ENCODE measurements at regions not wholly inside any gene's neighbourhood (a gene's known extent, or its start where the extent isn't known, plus 50 kb on each side); places are given as distances from the start of the nearest gene placed in this dataset.
"Not testable (repeated sequence)": the region's sequence is repeated elsewhere in the genome, so short reads cannot be mapped to it uniquely, and the experiment has no call there.

GRCh38 chr5:154593071-154593470 is 115.0 kb upstream of the HAND1 start:
- no peak for DNase-seq

DNA sequence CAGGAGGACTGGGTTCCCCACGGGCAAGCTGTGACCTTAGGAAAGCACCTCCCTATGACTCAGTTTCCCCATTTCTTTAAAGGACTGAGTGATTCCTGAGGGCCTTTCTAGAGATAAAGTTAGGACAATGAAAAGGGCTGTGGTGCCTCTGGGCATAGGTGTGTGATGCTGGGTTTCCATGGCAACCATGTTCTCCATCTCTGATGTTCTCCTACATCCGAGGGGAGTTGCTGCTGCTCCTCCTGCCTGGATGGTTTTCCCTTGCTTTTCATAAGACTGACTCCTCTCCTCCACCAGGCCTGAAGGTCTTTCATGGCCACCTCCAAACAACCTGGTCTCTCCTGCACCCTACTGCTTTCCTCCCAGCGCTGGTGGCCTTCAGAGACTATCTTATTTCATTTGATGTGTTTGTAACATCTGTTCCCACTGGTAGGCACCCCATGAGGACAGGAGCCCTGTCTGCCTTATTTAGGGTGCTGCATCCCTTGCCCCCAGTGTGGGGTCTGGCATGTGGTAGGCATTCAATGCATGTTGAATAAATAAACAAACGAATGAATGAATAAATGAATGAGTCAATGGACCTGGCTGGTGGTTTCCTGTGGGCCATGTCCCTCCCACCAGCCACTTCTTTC is 112.2 kb upstream of the HAND1 start:
- DNase-seq, result no peak

GRCh38 chr5:154589511-154589910 is 111.5 kb upstream of the HAND1 start:
- DNase-seq, result no peak

DNA sequence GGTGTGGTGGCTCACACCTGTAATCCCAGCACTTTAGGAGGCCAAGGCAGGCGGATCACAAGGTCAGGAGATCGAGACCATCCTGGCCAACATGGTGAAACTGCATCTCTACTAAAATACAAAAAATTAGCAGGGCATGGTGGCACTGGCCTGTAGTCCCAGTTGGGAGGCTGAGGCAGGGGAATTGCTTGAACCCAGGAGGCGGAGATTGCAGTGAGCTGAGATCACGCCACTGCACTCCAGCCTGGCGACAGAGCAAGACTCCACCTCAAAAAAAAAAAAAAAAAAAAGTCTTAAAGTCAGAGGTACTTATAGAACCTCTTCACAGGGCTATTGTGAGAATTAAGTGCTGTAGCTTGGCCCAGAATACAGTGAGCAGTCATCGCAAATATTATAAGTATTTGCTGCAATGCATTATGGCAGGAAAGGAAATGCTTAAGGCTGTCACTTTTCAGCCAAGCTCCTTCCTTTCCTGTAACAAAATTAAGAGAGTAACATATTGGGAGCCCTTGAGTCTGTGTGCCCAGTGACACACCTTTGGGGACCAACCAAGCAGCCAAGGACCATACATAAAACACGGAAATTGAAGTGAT is 110.9 kb upstream of the HAND1 start:
- not testable (repeated sequence) for DNase-seq

GRCh38 chr5:154588091-154588774 is 110.2 kb upstream of the HAND1 start:
- DNase-seq, result no peak

GRCh38 chr5:154587123-154588026 is 109.3 kb upstream of the HAND1 start:
- no peak for DNase-seq

DNA sequence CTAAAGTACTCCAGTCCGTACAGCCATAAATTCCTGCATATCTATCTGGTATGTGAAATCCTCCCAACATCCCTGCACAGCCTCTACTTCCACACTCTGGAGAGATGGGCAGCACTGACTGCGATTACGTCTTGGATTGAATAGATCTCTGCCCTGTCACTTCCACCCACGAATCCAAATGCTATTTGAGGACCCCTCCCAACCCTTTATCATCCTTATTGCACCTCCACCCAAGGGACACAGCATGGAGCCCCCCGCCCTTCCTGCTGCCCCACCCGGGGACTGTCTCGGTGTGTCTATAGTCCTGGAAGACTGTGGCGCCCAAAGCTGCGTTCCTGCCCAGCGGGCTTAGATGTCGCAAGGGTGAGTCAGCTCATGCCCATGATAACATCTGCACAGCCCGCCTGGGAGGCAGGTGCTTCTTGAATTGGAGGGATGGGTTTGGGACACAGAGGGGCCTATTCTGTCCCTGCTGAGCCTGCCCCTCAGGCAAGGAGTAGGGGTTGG is 105.7 kb upstream of the HAND1 start:
- DNase-seq, result no peak

- DNase-seq, result no peak
Observed at GRCh38 chr5:154580422-154580821, 102.4 kb upstream of the HAND1 start.

DNA sequence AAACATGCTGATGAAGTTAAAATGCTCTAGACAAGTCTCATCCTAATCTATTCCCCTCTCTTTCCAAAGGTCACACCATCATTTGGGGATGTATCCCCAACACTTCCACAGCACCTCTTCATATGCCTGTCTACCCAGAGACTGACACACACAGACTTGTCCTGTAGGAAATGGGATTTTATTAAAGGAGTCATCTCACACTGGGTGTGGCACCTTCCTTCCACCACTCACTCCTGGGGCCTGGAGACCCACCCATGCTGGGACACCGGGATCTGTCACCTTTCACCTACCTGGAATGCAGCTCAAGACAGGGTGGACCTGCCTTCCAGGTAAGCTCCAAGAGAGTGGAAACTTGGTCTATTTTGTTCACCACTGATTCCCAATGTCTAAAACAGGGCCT is 99.4 kb upstream of the HAND1 start:
- DNase-seq, result no peak

DNA sequence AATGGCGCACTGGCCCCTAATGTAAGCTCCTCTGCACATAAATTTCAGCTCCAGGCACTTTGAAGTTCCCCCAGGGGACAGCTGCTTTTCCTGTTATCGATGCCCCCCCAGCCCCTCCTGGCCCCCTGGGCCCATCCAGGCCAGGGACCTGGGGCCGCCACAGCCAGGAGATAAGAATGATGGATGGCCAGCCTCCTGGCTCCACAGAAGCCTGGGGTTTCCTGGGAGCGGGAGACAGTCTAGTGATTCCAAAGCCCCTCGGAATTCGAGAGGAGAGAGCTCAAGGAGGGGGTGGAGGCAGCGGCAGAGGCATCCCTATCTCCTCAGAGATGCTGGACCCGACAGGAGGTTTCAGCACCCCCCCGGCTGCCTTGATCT is 98.4 kb upstream of the HAND1 start:
- no peak for DNase-seq

- no peak for DNase-seq
Observed at GRCh38 chr5:154575546-154576428, 97.8 kb upstream of the HAND1 start.

GRCh38 chr5:154573011-154573410 is 95.0 kb upstream of the HAND1 start:
- DNase-seq, result no peak

DNA sequence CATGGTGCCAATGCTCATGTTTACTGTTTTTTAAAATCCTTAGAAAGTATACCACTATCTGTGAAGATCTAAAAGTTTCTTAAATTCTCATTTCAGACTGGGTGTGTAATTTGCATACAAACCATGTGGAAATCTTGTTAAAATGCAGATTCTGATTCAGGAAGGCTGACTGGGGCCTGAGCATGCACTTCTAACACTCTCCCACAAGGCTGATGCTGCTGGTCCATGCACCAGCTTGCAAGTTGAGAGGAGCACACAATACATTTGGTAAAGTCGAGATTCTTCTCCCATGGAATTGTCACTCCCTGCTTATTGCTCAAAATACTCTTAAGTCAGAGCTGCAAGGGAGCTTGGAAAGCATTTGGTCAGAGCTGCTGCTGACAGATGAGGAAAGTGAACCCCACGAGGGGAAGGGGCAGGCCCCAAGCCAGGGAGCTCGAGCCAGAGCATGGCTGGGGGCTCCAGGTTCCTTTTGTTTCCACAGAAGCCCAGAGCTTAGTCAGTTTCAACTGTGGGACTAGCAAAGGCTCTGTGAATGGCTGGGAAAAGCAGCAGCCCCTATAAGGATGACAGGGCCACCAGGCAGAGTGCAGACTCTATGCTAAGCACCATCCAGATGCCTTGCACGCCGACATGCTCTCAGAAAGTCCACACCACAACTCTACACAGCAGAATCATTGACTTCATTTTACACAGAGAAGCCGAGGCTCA is 93.5 kb upstream of the HAND1 start:
- no peak for DNase-seq

GRCh38 chr5:154570572-154571324 is 92.7 kb upstream of the HAND1 start:
- DNase-seq, result no peak

DNA sequence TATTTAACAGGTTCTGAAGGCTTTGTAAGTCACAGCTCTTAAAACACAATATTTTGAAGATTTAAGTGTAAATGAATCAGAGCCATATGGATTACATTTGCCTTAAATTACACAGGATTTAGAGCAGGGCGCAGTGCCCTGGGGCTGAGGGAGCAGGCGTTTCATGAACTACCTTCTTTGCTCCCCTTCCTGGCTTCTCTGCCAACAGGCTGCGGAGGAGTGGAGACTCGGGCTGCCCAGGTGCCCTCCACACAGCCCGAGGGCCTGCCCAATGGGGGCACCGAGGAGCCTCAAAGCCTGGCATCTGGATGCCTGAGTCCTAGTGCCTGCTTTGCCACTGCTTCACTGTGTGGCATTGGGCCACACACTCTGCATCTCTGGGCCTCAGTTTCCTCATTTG is 90.6 kb upstream of the HAND1 start:
- DNase-seq, result no peak

DNA sequence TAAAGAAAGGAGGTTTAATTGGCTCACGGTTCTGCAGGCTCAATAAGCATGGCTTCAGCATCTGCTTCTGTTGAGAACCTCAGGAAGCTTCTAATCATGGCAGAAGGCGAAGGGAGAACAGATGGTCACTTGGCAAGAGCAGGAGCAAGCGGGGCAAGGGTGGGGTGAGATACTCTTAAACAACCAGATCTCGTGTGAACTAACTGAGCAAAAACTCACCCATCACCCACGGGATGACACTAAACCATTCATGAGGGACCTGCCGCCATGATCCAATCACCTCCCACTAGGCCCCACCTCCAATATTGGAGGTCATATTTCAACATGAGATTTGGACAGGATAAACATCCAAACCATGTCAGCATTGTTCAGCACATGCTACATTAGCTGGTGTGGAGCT is 89.1 kb upstream of the HAND1 start:
- DNase-seq, result no peak

DNA sequence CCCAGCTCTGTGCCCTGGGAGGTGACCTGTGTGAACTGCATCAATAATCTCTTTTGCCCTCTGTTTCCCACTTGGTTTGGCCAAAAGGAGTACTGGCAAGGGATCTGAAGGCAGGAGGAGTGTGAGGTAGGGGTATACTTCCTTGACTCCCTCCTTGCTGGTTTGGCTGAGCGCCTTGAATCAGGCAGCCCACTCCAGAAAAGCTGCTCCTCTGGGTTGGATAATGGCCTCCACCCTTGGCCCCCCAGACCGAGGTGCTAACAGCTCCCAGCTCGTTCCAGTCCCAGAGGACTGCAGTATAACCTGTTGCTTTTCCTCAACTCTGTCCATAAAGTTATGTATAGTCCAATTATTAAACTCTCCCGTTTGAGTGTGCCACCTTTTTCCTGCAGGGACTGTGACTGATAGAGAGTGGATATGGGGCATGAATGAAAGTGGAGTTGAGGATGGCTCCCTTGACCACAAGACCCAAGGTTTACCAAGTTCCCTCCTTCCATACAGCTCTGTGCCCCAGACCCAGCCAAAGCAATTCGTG is 88.2 kb upstream of the HAND1 start:
- DNase-seq, result no peak

DNA sequence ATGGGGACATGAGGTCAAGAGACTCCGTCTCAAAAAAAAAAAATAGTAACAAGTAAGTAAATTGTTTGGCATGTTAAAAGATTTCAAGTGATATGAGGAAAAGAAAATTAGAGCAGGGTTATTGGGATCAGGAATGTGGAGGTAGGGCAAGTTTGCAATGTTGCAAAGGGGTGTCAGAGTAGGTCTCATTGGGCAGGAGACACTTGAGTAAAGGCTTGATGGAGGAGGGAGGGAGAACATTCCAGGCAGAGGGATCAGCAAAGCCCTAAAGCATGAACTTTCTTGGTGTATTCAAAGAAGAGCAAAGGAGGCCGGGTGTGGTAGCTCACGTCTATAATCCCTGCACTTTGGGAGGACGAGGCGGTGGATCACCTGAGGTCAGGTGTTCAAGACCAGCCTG is 87.1 kb upstream of the HAND1 start:
- no peak for DNase-seq

GRCh38 chr5:154562244-154562880 is 84.3 kb upstream of the HAND1 start:
- DNase-seq, result no peak
